Activated naive CD4-positive, alpha-beta T cell (primary cell): ENCODE measurements at regions not wholly inside any gene's neighbourhood (a gene's known extent, or its start where the extent isn't known, plus 50 kb on each side); places are given as distances from the start of the nearest gene placed in this dataset.

Experiments
- DNase-seq, 4 experiments: peaks; one replicate each; lab custom pipeline; 2025; lab: John Stamatoyannopoulos, UW

DNA sequence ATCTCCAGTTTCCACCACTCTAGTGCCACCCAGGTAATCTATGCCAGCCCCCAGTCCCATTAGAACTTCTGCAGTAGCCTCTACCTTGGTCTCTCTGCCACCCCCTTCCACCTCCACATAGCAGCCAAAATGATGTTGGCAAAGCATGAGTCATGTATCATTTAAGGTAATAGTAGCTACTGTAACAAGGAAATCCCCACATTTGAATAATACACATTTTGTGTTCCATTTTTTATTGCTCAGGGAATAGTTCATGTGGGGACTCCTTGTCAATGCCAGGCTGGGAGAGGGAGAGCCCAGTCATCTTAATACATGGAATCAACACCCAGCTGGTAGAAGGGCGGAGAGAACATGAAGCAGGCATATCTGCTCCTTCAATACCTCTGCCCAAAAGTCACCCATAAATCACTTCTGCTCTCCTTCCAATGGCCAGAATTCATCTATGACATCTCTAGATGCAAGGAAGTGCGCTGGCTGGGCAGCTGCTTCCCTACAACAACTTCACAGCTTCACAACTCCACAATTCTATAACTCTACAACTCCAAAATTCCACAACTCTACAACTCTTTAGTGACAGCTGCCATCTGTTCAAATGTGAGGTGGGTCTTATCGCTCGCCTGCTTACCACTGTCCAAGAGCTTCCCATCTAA is 70.6 kb upstream of the GLS start:
- DNase-seq = no peak

DNA sequence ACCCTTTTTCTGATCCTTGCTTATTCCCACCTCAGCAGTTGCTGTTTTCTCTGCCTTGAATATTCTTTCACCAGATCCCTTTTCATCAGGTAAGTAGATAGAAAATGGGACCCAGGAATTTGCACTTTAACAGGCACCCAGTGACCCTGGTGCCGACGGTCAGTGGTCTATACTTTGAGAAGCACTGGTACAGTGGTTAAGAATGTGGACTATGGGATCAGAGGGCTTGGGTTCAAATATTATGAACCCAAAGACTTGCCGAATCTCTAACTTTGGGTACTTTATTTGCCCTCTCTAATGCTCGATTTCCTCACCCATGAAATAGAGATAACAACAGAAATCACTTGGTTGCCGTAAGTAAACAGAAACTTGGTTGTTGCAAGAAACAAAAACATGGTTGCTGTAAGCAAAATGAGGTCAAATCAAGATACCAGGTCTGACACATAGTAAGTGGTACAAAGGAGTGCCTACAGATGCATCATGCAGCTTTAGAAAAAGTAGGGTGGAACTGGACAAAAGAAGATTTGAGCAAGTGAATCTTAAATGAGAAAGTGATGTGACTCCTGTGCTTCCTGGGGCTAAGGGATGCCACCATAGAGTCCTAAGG is 69.5 kb upstream of the GLS start:
- DNase-seq = no peak

DNA sequence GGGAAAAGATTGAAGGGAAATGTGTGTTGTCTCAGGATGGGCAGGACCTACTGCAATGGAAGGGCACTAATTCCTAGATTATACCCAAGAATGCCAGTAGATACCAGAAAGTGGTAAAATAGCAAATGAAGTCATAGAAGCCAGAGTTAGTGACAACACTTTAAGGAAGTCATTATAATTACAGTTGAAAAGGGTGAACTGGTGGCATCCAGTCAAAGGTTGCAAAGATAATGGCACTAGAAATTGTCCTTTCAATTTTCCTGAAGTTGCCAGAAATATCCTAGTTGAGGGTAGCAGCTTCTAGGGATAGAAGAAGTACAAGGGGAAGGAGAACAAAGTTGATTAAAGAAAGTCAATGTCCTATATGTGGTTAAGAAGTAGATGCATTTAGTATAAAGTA is 68.8 kb upstream of the GLS start:
- DNase-seq = no peak

DNA sequence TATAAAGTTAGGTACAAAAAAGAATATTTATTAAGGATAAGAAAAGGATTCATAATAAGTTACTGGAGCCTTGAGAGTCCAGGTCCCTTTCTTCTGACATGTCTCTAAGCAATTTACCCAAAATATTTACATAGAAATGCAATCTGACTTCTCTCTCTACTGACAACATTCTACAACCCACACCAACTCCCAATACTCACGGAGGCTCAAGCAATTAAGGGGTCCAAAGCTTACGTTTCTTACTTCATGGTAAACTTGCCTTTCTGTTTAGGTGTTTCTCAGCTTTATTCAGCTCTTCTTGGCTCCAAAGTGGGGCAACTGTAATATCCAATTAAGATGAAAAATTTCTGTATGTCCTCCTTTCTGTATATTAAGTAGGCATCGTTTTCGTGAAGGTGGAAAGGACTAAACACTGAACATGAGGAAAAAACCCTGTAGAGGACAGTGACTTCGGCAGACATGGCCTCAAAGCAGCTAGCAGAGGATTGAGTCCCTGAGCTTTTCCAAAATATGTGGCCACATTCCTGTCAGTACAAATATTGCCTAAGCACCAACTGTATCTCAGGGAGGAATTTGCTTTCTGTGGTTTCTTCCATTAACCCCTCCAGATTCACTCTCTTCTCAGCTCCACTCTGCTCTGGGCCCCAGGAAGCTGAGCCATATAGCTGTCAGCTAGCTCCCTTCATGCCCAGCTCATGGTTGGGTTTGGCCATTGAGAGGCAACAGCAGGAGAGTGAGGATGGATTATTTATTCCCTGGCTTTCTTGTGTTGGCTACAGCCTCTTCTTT is 67.9 kb upstream of the GLS start:
- DNase-seq = no peak

DNA sequence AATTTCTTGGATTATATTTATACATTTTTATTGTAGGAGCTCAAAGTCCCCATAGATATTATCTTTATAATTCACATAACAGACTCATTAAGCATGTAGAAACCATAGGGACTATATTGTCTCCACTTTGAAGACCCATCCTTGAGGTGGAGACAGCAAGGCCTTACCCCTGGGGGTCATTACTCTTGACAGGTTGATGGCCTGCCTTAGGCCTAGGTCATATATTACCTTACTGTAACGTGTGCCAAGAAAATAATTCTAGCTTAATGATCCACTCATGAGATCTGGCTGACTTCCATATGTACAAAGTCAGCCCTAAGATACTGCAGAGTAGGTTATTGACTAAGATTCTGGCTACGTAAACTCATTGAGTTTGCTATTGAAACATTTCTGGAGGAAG is 65.4 kb upstream of the GLS start:
- DNase-seq = no peak

DNA sequence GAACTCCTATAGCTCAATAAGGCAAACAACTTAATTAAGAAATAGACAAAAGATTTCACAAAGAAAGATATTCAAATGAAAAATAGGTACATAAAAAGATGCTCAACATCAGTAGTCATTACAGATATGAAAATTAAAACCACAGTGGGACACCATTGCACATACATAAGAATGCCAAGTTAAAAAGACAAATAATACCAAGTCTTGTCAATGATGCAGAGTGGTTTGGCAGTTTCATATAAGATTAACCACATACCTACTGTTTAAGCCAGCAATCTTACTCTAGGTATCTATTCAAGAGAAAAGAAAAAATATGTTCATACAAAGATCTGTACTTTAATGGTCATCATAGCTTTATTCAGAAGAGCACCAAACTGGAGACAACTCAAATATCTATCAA is 63.5 kb upstream of the GLS start:
- no peak for DNase-seq

DNA sequence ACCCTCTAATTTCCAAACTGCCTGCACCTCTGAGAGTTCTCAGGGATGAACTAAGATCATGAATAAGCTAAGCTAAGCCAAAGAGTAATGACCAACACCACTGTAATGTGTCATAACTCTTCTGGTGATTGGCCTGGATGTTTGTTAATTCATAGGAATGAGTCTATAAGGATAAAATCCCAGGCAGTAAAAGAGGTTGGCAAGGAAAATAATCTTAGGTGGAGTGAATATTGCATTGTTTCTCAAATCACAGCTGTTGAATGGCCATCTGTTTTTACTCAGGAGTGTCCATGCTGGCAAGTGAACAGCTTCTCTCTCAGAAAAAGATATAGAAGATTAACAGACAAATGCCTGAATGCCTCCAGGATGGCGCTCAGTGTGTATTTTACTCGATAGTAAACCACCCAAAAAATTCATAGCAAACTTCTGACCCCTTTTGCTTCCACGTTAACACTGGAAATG is 60.8 kb upstream of the GLS start:
- no peak for DNase-seq

DNA sequence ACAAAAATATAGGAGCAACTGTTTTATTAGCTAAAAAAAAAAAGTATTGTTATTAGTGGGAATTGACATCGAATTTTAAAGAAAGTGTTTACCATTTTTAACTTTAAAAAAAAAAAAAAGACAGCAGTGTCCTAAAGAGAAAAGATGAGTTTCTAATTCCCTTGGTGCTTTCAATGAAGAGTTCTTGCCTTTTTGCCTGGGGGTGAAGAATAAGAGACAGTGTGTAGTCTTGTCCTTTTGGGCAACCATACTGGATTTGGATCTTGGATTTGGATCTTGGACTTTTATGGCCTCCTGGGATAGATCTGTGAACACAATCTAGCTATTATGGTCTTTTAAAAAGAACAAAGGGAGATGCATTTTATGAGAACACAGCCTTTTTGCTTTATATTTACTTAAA is 60.2 kb upstream of the GLS start:
- DNase-seq = no peak

DNA sequence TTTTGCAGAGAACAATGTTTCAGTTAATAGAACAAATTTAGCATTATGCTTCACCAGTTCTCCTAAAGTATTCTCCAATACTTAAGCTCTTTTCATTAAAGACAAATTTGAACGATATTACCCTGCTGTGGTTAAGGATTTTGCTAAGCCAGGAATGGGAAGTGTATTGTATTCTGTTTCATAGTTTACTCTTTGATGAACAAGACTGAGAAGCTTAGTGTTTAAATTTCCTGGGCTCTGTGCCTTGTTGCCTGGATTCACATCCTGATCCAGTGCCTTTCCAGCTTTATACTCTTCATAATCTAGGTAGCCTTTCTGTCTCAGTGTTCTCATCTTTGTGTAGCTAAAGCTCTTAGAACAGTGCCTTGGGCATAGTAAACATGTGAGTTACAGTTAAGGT is 58.6 kb upstream of the GLS start:
- DNase-seq = no peak

DNA sequence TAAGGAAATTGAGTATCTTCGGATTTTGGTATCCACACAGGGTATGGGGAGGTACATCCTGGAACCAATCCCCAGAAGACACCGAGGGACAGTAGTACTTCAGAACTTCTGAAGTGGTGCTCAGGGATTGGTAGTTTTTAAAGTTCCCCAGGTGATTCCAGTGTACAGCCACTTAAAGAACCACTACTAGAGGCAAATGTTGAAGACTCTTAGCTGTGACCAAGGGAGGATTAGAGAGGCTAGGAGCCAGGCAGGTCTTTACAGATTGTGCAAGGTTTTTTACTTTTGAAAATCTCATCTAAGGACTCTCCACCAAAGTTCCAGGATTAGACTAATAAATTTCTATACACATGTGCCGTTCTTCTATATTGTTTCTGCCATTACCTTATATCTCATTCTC is 52.9 kb upstream of the GLS start:
- DNase-seq = no peak

DNA sequence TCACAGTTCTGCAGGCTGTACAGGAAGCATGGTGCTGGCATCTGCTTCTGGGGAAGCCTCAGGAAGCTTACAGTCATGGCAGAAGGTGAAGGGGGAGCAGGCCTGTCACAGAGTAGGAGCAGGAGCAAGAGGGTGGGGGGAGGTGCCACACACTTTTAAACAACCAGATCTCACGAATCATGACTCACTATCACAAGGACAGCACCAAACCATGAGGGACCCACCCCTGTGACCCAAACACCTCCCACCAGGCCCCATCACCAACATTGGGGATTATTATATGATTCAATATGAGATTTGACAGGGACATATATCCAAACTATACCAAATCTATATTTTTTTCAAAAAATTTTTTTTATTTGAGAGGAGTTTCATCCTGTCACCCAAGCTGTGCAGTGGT is 51.0 kb upstream of the GLS start:
- DNase-seq = no peak
